Effector memory CD8-positive, alpha-beta T cell (primary cell): ENCODE measurements at regions not wholly inside any gene's neighbourhood (a gene's known extent, or its start where the extent isn't known, plus 50 kb on each side); places are given as distances from the start of the nearest gene placed in this dataset.

Source experiments
- ATAC-seq: fragments of 150-1000 bp; cut with Tn5 transposase; replicated peaks from 2 replicates; pipeline ENCODE4 v1.10.0; 2021; ENCODE audit warnings: mild to moderate bottlenecking, moderate library complexity
- DNase-seq, 3 experiments: peaks; one replicate each; pipeline ENCODE4 v3.0.0; 2021
- H3K27ac Mint-ChIP-seq, 2 donors: one replicate each; pipeline ENCODE4 v1.8.0; 2022; ENCODE audit warnings: mild to moderate bottlenecking in 2 of 2, mixed read lengths in 2 of 2, moderate library complexity in 2 of 2
- H3K27me3 Mint-ChIP-seq, 2 donors: one replicate each; pipeline ENCODE4 v1.8.0; 2022; ENCODE audit warnings: mixed read lengths in 2 of 2
- H3K36me3 Mint-ChIP-seq: one replicate; pipeline ENCODE4 v1.8.0; 2022; ENCODE audit warnings: mild to moderate bottlenecking, moderate library complexity, mixed read lengths; ENCODE audit not compliant: insufficient read depth
- H3K4me1 Mint-ChIP-seq, 2 donors: one replicate each; pipeline ENCODE4 v1.8.0; 2022; ENCODE audit warnings: low read depth in 2 of 2, mixed read lengths in 2 of 2
- H3K4me3 Mint-ChIP-seq, 2 donors: one replicate each; pipeline ENCODE4 v1.8.0; 2022; ENCODE audit warnings: mild to moderate bottlenecking in 2 of 2, mixed read lengths in 2 of 2, moderate library complexity in 2 of 2
- H3K9me3 Mint-ChIP-seq, 2 donors: one replicate each; pipeline ENCODE4 v1.8.0; 2022; ENCODE audit warnings: mixed read lengths in 2 of 2

DNA sequence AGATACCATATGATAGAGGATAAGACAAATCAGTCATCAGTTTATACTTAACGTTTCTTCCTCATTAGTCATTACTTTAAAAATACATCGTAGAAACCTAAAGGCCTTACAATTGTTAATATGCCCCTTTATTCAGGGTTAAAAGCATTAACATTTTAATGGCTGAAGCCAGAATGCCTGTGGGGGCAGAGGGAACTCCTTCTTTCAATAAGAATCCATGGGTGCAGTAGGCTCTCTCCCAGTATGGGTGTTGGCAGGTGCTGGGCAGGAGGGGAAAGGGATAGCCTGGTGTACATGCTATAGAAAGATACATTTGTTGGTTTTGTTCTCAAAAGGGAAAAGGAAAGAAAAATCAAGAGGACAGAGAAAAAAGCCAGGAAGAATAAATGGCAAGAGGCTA, 1035.7 kb upstream of the POU3F3 start:
- Mint-ChIP-seq H3K36me3 (no peaks in the 10 kb centered on the region), H3K27me3 (no peaks in the 10 kb centered on the region), H3K27ac (no peak overlapping the region), H3K4me3 (no peak overlapping the region), H3K4me1 (no peaks in the 10 kb centered on the region), H3K9me3 (peaks cover 9 to 11% of the 10 kb centered on the region in 2 donors)
- ATAC-seq (no peak), DNase-seq (no peak)

DNA sequence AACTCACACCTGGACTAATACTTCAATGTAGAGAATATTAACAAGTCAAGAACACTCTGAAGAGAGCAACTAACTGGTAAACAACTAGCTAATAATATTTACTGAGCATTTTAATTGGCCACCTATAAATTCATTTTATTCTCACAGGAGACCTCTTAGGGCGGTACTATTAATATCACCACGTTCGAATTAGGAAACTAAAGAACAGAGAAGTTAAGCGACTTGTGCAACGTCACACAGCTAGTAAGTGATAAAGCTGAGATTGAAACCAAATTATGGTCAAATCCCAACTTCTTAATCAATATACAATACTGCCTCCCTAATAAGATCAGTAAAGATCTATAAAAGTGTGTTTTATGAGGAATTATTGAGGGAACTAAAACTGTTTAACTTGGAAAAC, 1034.3 kb upstream of the POU3F3 start:
- DNase-seq (no peak), ATAC-seq (no peak)
- H3K9me3 Mint-ChIP-seq: peaks cover 7 to 11% of the 10 kb centered on the region in 2 donors
- H3K27ac Mint-ChIP-seq: no peak overlapping the region
- no peaks in the 10 kb centered on the region for H3K36me3 Mint-ChIP-seq
- no peak overlapping the region for H3K4me3 Mint-ChIP-seq
- no peaks in the 10 kb centered on the region for H3K4me1 Mint-ChIP-seq
- no peaks in the 10 kb centered on the region for H3K27me3 Mint-ChIP-seq

- no peaks in the 10 kb centered on the region for H3K36me3 Mint-ChIP-seq
- no peaks in the 10 kb centered on the region for H3K27me3 Mint-ChIP-seq
- no peak overlapping the region for H3K27ac Mint-ChIP-seq
- no peaks in the 10 kb centered on the region for H3K4me1 Mint-ChIP-seq
- DNase-seq (no peak), ATAC-seq (no peak)
- H3K4me3 Mint-ChIP-seq: no peak overlapping the region
- H3K9me3 Mint-ChIP-seq: peaks cover 7 to 15% of the 10 kb centered on the region in 2 donors
Measured at GRCh38 chr2:103823847-103824246, 1030.1 kb upstream of the POU3F3 start.

- Mint-ChIP-seq H3K4me1 (no peaks in the 10 kb centered on the region), H3K27me3 (no peaks in the 10 kb centered on the region), H3K4me3 (no peak overlapping the region), H3K9me3 (peaks cover 8 to 10% of the 10 kb centered on the region in 2 donors), H3K36me3 (no peaks in the 10 kb centered on the region), H3K27ac (no peak overlapping the region)
- ATAC-seq (no peak), DNase-seq (no peak)
Measured at GRCh38 chr2:103847276-103847675, 1006.6 kb upstream of the POU3F3 start.

DNA sequence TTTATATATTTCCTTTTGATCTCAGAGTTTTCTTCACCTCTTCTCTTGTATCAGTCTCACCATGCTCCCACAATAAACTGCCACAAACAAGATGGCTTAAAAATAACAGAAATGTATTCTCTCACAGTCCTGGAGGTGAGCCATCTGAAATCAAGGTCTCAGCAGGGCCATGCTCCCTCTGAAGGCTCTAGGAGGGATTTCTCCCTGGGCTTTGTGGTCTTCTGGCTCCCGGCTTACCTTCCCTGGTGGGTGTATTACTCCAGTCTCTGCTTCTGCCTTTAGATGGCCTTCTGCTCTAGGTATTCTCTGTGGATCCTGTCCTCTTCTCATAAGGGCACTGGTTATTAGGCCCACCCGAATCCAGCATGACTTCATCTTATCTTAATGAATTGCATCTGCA, 994.7 kb upstream of the POU3F3 start:
- DNase-seq (no peak), ATAC-seq (no peak)
- H3K9me3 Mint-ChIP-seq: peaks cover 10 to 11% of the 10 kb centered on the region in 2 donors
- H3K4me1 Mint-ChIP-seq: no peaks in the 10 kb centered on the region
- no peaks in the 10 kb centered on the region for H3K36me3 Mint-ChIP-seq
- no peak overlapping the region for H3K4me3 Mint-ChIP-seq
- no peak overlapping the region for H3K27ac Mint-ChIP-seq
- no peaks in the 10 kb centered on the region for H3K27me3 Mint-ChIP-seq

GRCh38 chr2:103860016-103860415, 993.9 kb upstream of the POU3F3 start:
- H3K9me3 Mint-ChIP-seq: peaks cover 10 to 11% of the 10 kb centered on the region in 2 donors
- DNase-seq: no peak
- no peaks in the 10 kb centered on the region for H3K27me3 Mint-ChIP-seq
- H3K4me3 Mint-ChIP-seq: no peak overlapping the region
- H3K36me3 Mint-ChIP-seq: no peaks in the 10 kb centered on the region
- no peak overlapping the region for H3K27ac Mint-ChIP-seq
- H3K4me1 Mint-ChIP-seq: no peaks in the 10 kb centered on the region
- ATAC-seq: no peak

- no peaks in the 10 kb centered on the region for H3K36me3 Mint-ChIP-seq
- no peak overlapping the region for H3K4me3 Mint-ChIP-seq
- ATAC-seq (no peak), DNase-seq (no peak)
- H3K27ac Mint-ChIP-seq: no peak overlapping the region
- H3K4me1 Mint-ChIP-seq: no peaks in the 10 kb centered on the region
- peaks cover 1 to 7% of the 10 kb centered on the region in 2 donors for H3K9me3 Mint-ChIP-seq
- no peaks in the 10 kb centered on the region for H3K27me3 Mint-ChIP-seq
Measured at GRCh38 chr2:103868396-103868795, 985.5 kb upstream of the POU3F3 start.

DNA sequence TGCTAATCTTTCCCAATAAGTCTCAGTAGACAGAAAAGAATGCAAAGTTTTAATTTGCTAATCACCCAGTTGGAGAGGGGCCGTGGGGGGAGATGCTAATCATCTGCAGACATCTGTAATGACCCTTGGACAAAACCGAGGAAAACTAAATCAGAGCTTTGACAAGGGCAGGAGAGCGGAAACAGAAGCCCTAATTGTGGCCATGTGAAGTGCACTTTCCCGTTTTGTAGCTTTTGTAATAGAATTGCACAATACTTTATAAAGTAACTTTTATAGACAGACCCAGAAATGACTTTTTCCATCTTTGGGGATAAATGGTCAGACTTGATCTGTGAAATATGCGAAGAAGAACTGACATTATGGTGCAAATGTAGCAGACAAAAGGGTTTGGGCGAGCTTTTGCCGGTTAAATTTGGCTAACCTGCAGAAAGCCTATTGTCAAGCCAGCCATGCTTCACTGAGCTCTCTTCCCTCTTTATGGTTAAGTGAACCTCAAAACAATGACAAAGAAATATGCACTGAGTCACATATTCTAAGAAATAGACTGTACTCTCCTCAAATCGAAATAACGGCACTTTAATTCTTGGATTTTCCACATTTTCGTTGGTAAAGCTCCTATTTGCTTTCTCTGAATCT, 980.1 kb upstream of the POU3F3 start:
- Mint-ChIP-seq H3K9me3 (peaks cover 4 to 14% of the 10 kb centered on the region in 2 donors), H3K36me3 (no peaks in the 10 kb centered on the region), H3K27ac (no peak overlapping the region), H3K27me3 (no peaks in the 10 kb centered on the region), H3K4me1 (no peaks in the 10 kb centered on the region), H3K4me3 (no peak overlapping the region)
- no peak for DNase-seq
- no peak for ATAC-seq

GRCh38 chr2:103875131-103875530, 978.8 kb upstream of the POU3F3 start:
- no peak for ATAC-seq
- no peak for DNase-seq
- no peaks in the 10 kb centered on the region for H3K27me3 Mint-ChIP-seq
- H3K27ac Mint-ChIP-seq: no peak overlapping the region
- no peaks in the 10 kb centered on the region for H3K36me3 Mint-ChIP-seq
- H3K4me3 Mint-ChIP-seq: no peak overlapping the region
- no peaks in the 10 kb centered on the region for H3K4me1 Mint-ChIP-seq
- peaks cover 7 to 14% of the 10 kb centered on the region in 2 donors for H3K9me3 Mint-ChIP-seq

GRCh38 chr2:103875531-103875930, 978.4 kb upstream of the POU3F3 start:
- ATAC-seq: no peak
- H3K4me1 Mint-ChIP-seq: no peaks in the 10 kb centered on the region
- H3K27me3 Mint-ChIP-seq: no peaks in the 10 kb centered on the region
- peaks cover 7 to 14% of the 10 kb centered on the region in 2 donors for H3K9me3 Mint-ChIP-seq
- H3K36me3 Mint-ChIP-seq: no peaks in the 10 kb centered on the region
- H3K4me3 Mint-ChIP-seq: no peak overlapping the region
- H3K27ac Mint-ChIP-seq: no peak overlapping the region
- no peak for DNase-seq

DNA sequence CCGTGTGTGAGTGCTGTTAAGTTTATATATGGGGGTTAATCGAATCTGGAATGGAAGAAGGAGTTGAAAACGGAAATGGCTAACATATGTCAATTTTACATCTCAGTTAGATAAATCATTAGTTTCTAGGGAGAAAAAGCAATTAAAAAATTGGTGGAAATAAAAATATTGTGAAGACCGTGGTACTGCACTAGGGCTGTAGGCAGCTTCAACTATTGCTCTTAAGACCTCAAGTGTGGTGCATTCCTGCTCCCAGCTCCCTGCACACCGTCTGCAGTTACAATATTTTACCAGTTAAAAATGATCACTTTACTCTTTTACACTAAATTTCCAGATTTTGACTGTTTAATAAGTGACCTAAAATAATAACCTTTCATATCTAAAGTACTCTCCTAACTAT, 977.3 kb upstream of the POU3F3 start:
- Mint-ChIP-seq H3K4me3 (no peak overlapping the region), H3K9me3 (peaks cover 9 to 11% of the 10 kb centered on the region in 2 donors), H3K27me3 (no peaks in the 10 kb centered on the region), H3K36me3 (no peaks in the 10 kb centered on the region), H3K4me1 (no peaks in the 10 kb centered on the region), H3K27ac (no peak overlapping the region)
- no peak for ATAC-seq
- no peak for DNase-seq

GRCh38 chr2:103879101-103879500, 974.8 kb upstream of the POU3F3 start:
- Mint-ChIP-seq H3K4me3 (no peak overlapping the region), H3K9me3 (peaks cover 7 to 11% of the 10 kb centered on the region in 2 donors)

DNA sequence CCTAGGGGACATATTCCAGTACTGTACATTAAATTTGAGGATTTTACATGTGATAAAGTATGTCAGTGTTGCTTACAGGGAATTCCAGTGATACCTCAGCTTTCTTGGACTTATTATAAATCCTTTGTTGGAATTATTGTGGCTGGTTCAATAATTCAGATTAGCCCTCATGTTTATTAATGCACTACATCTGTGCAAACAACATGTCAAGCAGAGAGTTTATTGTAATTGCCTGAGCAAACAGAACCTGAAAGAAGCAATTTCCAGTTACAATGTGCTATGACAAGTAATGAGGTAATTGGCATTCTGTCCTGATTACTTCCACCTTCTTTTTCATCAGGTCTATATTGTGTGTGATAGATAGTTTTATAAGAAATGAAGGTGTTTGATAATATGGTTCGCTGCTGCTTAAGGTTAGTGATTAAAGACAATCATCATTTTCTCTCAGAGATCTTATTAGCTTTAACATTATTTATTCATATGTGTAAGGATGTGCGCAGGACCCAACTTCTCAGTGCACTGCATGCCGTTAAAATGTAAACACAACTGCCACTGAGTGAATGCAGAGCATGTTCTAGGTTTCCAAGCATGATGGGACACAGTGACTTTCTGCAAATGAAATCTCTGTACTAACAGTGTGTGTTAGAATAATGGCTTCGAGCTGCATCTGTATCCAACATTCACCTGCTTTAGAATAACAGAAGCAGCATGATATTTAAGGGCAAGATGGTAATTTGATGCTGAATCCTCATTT, 973.7 kb upstream of the POU3F3 start:
- Mint-ChIP-seq H3K4me3 (no peak overlapping the region), H3K27ac (no peak overlapping the region), H3K9me3 (peaks cover 2 to 8% of the 10 kb centered on the region in 2 donors), H3K27me3 (no peaks in the 10 kb centered on the region), H3K36me3 (no peaks in the 10 kb centered on the region), H3K4me1 (no peaks in the 10 kb centered on the region)
- DNase-seq (no peak), ATAC-seq (no peak)

More at GRCh38 chr2:103879101-103879500, 974.8 kb upstream of the POU3F3 start:
- no peaks in the 10 kb centered on the region for H3K27me3 Mint-ChIP-seq
- H3K36me3 Mint-ChIP-seq: no peaks in the 10 kb centered on the region
- H3K4me1 Mint-ChIP-seq: no peaks in the 10 kb centered on the region
- no peak for ATAC-seq
- no peak for DNase-seq
- no peak overlapping the region for H3K27ac Mint-ChIP-seq

- H3K9me3 Mint-ChIP-seq: peaks cover 12 to 20% of the 10 kb centered on the region in 2 donors
- H3K27ac Mint-ChIP-seq: no peak overlapping the region
- no peaks in the 10 kb centered on the region for H3K4me1 Mint-ChIP-seq
- H3K36me3 Mint-ChIP-seq: no peaks in the 10 kb centered on the region
- no peaks in the 10 kb centered on the region for H3K27me3 Mint-ChIP-seq
- ATAC-seq (no peak), DNase-seq (no peak)
- no peak overlapping the region for H3K4me3 Mint-ChIP-seq
Measured at GRCh38 chr2:103887625-103888024, 966.3 kb upstream of the POU3F3 start.
